Naive thymus-derived CD4-positive, alpha-beta T cell (primary cell): ENCODE measurements at regions not wholly inside any gene's neighbourhood (a gene's known extent, or its start where the extent isn't known, plus 50 kb on each side); places are given as distances from the start of the nearest gene placed in this dataset.
A peak's percentile ranks its signal among the peaks of the same experiment; 100 is the strongest.

Source experiments
- ATAC-seq: fragments of 150-1000 bp; cut with Tn5 transposase; 2 replicates; pipeline ENCODE4 v1.10.0; 2021; ENCODE audit warnings: mild to moderate bottlenecking, moderate library complexity
- CTCF ChIA-PET: fragments of 350-600 bp; sonication (Branson Sonifier 250); formaldehyde crosslinking; loops from one replicate; lab custom pipeline; 2021; ENCODE audit warnings: antibody characterized with exemption; lab: Charles Lee
- POLR2A ChIA-PET: fragments of 350-600 bp; sonication (Branson Sonifier 250); formaldehyde crosslinking; loops from one replicate; lab custom pipeline; 2021; ENCODE audit warnings: antibody characterized with exemption, inconsistent platforms; lab: Charles Lee
- DNase-seq, 9 donors: peaks; one replicate each; pipeline versions ENCODE4 v3.0.0 to v3.0.0-alpha.2; 2020 to 2022; ENCODE audit warnings: mixed read lengths in 1 of 9
- H3K27ac ChIP-seq: one replicate; pipeline ENCODE4 v1.7.0; 2013; ENCODE audit warnings: mild to moderate bottlenecking, low read depth, low read length, moderate library complexity
- H3K27me3 ChIP-seq, 2 donors: one replicate each; pipeline ENCODE4 v1.7.0; 2013; ENCODE audit warnings: low read length in 2 of 2, mild to moderate bottlenecking in 2 of 2, moderate library complexity in 2 of 2; ENCODE audit not compliant: control insufficient read depth in 2 of 2, insufficient read depth in 2 of 2
- H3K36me3 ChIP-seq, 3 experiments: 1 replicate in 2 of 3; 2 replicates in 1 of 3; pipeline ENCODE4 v1.7.0; 2013; ENCODE audit warnings: low read length in 3 of 3, mild to moderate bottlenecking in 3 of 3, moderate library complexity in 1 of 3; ENCODE audit not compliant: insufficient read depth in 3 of 3, control insufficient read depth in 2 of 3
- H3K4me1 ChIP-seq, 2 donors: one replicate each; pipeline ENCODE4 v1.7.0; 2013; ENCODE audit warnings: low read length in 2 of 2, mild to moderate bottlenecking in 2 of 2, moderate library complexity in 1 of 2; ENCODE audit not compliant: control insufficient read depth in 2 of 2, insufficient read depth in 2 of 2
- H3K4me3 ChIP-seq: 2 replicates; pipeline ENCODE4 v1.7.0; 2013; ENCODE audit warnings: mild to moderate bottlenecking, low read length
- H3K9me3 ChIP-seq, 3 experiments: 1 replicate in 2 of 3; 2 replicates in 1 of 3; pipeline ENCODE4 v1.7.0; 2013; ENCODE audit warnings: low read length in 3 of 3; ENCODE audit not compliant: control insufficient read depth in 2 of 3
- H3K27ac Mint-ChIP-seq, 9 donors: one replicate each; pipeline ENCODE4 v1.8.0; 2020 to 2022; ENCODE audit warnings: mixed read lengths in 9 of 9, mild to moderate bottlenecking in 8 of 9, moderate library complexity in 5 of 9, inconsistent platforms in 2 of 9
- H3K27me3 Mint-ChIP-seq, 5 donors: one replicate each; pipeline ENCODE4 v1.8.0; 2021 to 2022; ENCODE audit warnings: mixed read lengths in 5 of 5, mild to moderate bottlenecking in 1 of 5
- H3K36me3 Mint-ChIP-seq, 5 donors: one replicate each; pipeline ENCODE4 v1.8.0; 2020 to 2022; ENCODE audit warnings: mixed read lengths in 5 of 5, mild to moderate bottlenecking in 3 of 5, inconsistent platforms in 1 of 5
- H3K4me1 Mint-ChIP-seq, 7 donors: one replicate each; pipeline ENCODE4 v1.8.0; 2020 to 2022; ENCODE audit warnings: mixed read lengths in 7 of 7, mild to moderate bottlenecking in 3 of 7, inconsistent platforms in 1 of 7
- H3K4me3 Mint-ChIP-seq, 10 donors: one replicate each; pipeline ENCODE4 v1.8.0; 2020 to 2022; ENCODE audit warnings: mild to moderate bottlenecking in 10 of 10, mixed read lengths in 10 of 10, moderate library complexity in 6 of 10, inconsistent platforms in 2 of 10
- H3K9me3 Mint-ChIP-seq, 11 donors: one replicate each; pipeline ENCODE4 v1.8.0; 2020 to 2022; ENCODE audit warnings: mixed read lengths in 11 of 11, mild to moderate bottlenecking in 4 of 11, inconsistent platforms in 1 of 11, moderate library complexity in 1 of 11
- intact Hi-C, 2 donors: fragments of 100-400 bp; cut with micrococcal nuclease; formaldehyde crosslinking; loops; one replicate each; pipeline ENCODE4 v1.15.1; 2023

GRCh38 chr4:100695039-100695654 lies 177.3 kb upstream of the EMCN start:
- CTCF ChIA-PET, result no interaction called here
- no peaks in the 10 kb centered on the region for H3K9me3 Mint-ChIP-seq
- H3K4me3 ChIP-seq, result no peak overlapping the region

GRCh38 chr4:100694467-100694866 lies 176.6 kb upstream of the EMCN start:
- H3K9me3 Mint-ChIP-seq, result no peaks in the 10 kb centered on the region
- no peaks in the 10 kb centered on the region for H3K4me1 Mint-ChIP-seq
- intact Hi-C loops, result no loop called here
- Histone ChIP-seq H3K27me3 (no peaks in the 10 kb centered on the region), H3K9me3 (no peaks in the 10 kb centered on the region), H3K4me1 (no peaks in the 10 kb centered on the region), H3K36me3 (no peaks in the 10 kb centered on the region), H3K4me3 (no peak overlapping the region), H3K27ac (no peak overlapping the region)
- DNase-seq (no peak), ATAC-seq (no peak)
- peaks cover 0 to 14% (median 8%) of the 10 kb centered on the region in 5 donors for H3K27me3 Mint-ChIP-seq
- H3K36me3 Mint-ChIP-seq, result no peaks in the 10 kb centered on the region
- POLR2A ChIA-PET, result no interaction called here
- H3K4me3 Mint-ChIP-seq, result no peak overlapping the region
- H3K27ac Mint-ChIP-seq, result no peak overlapping the region
- CTCF ChIA-PET, result no interaction called here

More at GRCh38 chr4:100695039-100695654, 177.3 kb upstream of the EMCN start:
- Histone ChIP-seq H3K36me3 (no peaks in the 10 kb centered on the region), H3K4me1 (no peaks in the 10 kb centered on the region), H3K27me3 (no peaks in the 10 kb centered on the region), H3K27ac (no peak overlapping the region), H3K9me3 (no peaks in the 10 kb centered on the region)
- ATAC-seq (no peak), DNase-seq (no peak)
- no peaks in the 10 kb centered on the region for H3K36me3 Mint-ChIP-seq
- peaks cover 0 to 14% (median 8%) of the 10 kb centered on the region in 5 donors for H3K27me3 Mint-ChIP-seq
- H3K4me1 Mint-ChIP-seq, result peaks cover 0 to 1% (median 0%) of the 10 kb centered on the region in 7 donors
- POLR2A ChIA-PET, result no interaction called here
- no peak overlapping the region for H3K4me3 Mint-ChIP-seq
- intact Hi-C loops, result no loop called here
- no peak overlapping the region for H3K27ac Mint-ChIP-seq

DNA sequence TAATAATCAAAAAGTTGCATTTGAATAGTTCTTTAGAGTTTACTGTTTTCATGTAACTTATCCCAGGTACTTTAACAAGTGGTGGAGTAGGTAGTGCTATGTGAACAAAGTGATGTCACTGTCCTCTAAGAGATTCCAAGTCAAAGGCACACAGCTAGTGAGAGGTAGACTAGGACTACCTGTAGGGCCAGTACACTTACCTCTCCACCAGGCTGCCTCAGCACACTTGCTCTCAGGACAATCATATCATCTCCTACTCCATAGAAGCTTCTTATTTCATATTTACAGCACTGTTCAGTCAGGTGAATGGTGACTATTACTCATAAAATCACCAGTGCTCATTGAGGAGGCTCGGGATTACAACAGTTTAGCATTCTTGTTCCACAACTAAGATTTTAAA lies 173.0 kb upstream of the EMCN start:
- H3K4me3 ChIP-seq, result no peak overlapping the region

DNA sequence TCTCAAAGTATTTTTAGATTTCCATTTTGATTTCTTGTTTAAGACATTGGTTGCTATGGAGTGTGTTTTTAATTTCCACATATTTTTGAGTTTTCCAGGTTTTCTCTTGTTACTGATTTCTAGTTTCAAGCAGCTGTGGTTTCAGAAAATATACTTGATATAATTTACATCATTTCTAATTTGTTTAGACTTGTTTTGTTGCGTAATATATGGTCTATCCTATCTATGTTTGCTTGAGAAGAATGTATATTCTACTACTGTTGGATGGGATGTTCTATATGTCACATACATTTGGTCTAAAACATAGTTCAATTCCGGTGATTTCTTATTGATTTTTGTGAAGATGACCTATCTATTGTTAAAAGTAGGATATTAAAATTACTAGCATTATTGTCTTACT lies 170.5 kb upstream of the EMCN start:
- CTCF ChIA-PET, result no interaction called here

More for the DNA sequence above, 173.0 kb upstream of the EMCN start:
- no peak for ATAC-seq
- no peak for DNase-seq
- no peaks in the 10 kb centered on the region for H3K4me1 Mint-ChIP-seq
- no peak overlapping the region for H3K27ac ChIP-seq
- intact Hi-C loops, result no loop called here
- no peak overlapping the region for H3K27ac Mint-ChIP-seq
- no peaks in the 10 kb centered on the region for H3K36me3 ChIP-seq
- H3K4me3 Mint-ChIP-seq, result no peak overlapping the region
- H3K27me3 ChIP-seq, result peaks cover 0 to 2% of the 10 kb centered on the region in 2 donors
- no peaks in the 10 kb centered on the region for H3K9me3 ChIP-seq
- H3K4me1 ChIP-seq, result no peaks in the 10 kb centered on the region
- H3K9me3 Mint-ChIP-seq, result no peaks in the 10 kb centered on the region
- POLR2A ChIA-PET, result no interaction called here
- CTCF ChIA-PET, result no interaction called here
- H3K36me3 Mint-ChIP-seq, result no peaks in the 10 kb centered on the region
- H3K27me3 Mint-ChIP-seq, result peaks cover 0 to 14% (median 8%) of the 10 kb centered on the region in 5 donors

GRCh38 chr4:100682477-100683218 lies 164.8 kb upstream of the EMCN start:
- peaks cover 0 to 4% (median 0%) of the 10 kb centered on the region in 5 donors for H3K36me3 Mint-ChIP-seq
- Histone ChIP-seq H3K4me1 (no peaks in the 10 kb centered on the region), H3K27ac (no peak overlapping the region), H3K36me3 (no peaks in the 10 kb centered on the region), H3K9me3 (no peaks in the 10 kb centered on the region), H3K27me3 (no peaks in the 10 kb centered on the region), H3K4me3 (no peak overlapping the region)
- DNase-seq (no peak), ATAC-seq (no peak)
- H3K27ac Mint-ChIP-seq, result no peak overlapping the region
- H3K9me3 Mint-ChIP-seq, result peaks cover 0 to 10% (median 2%) of the 10 kb centered on the region in 11 donors
- no peak overlapping the region for H3K4me3 Mint-ChIP-seq
- ChIA-PET POLR2A (no interaction called here), CTCF (no interaction called here)
- H3K4me1 Mint-ChIP-seq, result no peaks in the 10 kb centered on the region
- intact Hi-C loops, result no loop called here
- H3K27me3 Mint-ChIP-seq, result peaks cover 0 to 10% (median 5%) of the 10 kb centered on the region in 5 donors

More for the DNA sequence above, 170.5 kb upstream of the EMCN start:
- Histone ChIP-seq H3K9me3 (no peaks in the 10 kb centered on the region), H3K4me1 (no peaks in the 10 kb centered on the region), H3K27ac (no peak overlapping the region), H3K36me3 (no peaks in the 10 kb centered on the region), H3K4me3 (no peak overlapping the region), H3K27me3 (peaks cover 0 to 2% of the 10 kb centered on the region in 2 donors)
- H3K27me3 Mint-ChIP-seq, result peaks cover 0 to 5% (median under 1%) of the 10 kb centered on the region in 5 donors
- DNase-seq, result no peak
- H3K9me3 Mint-ChIP-seq, result peaks cover 0 to 9% (median 0%) of the 10 kb centered on the region in 11 donors
- intact Hi-C loops, result no loop called here
- no peaks in the 10 kb centered on the region for H3K4me1 Mint-ChIP-seq
- no peaks in the 10 kb centered on the region for H3K36me3 Mint-ChIP-seq
- no peak overlapping the region for H3K4me3 Mint-ChIP-seq
- ATAC-seq, result no peak
- POLR2A ChIA-PET, result no interaction called here
- H3K27ac Mint-ChIP-seq, result no peak overlapping the region

DNA sequence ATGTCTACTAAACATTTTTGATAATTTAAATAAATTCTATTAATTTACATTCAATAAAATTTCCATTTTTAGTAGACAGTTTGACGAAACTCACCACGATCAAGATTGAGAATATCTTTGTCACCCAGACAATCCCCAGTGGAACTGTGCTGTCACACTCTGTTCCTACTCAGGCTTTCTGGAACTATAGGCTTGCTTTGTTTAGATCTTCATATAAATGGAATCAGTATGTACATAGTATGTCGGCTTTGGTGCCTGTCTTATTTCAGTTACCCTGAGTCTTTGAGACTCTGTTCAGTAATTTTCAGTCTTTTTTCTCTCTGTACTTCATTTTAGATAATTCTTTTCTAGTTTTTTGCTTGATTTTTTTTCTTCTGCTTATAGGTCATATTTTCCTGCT lies 163.5 kb upstream of the EMCN start:
- no peak for DNase-seq
- H3K4me1 Mint-ChIP-seq, result no peaks in the 10 kb centered on the region
- POLR2A ChIA-PET, result no interaction called here
- no peak for ATAC-seq
- no peaks in the 10 kb centered on the region for H3K36me3 ChIP-seq
- no peak overlapping the region for H3K4me3 ChIP-seq
- no peak overlapping the region for H3K4me3 Mint-ChIP-seq
- H3K27ac Mint-ChIP-seq, result peak overlapping the region in 1 of 9 donors; percentile 64
- CTCF ChIA-PET, result no interaction called here
- intact Hi-C loops, result no loop called here
- no peaks in the 10 kb centered on the region for H3K9me3 ChIP-seq
- peaks cover 0 to 10% (median 2%) of the 10 kb centered on the region in 11 donors for H3K9me3 Mint-ChIP-seq
- H3K4me1 ChIP-seq, result no peaks in the 10 kb centered on the region
- no peak overlapping the region for H3K27ac ChIP-seq
- peaks cover 0 to 4% (median 0%) of the 10 kb centered on the region in 5 donors for H3K36me3 Mint-ChIP-seq
- peaks cover 0 to 10% (median 5%) of the 10 kb centered on the region in 5 donors for H3K27me3 Mint-ChIP-seq
- no peaks in the 10 kb centered on the region for H3K27me3 ChIP-seq
